IPS DF 6.9 (cell line): ENCODE measurements at regions not wholly inside any gene's neighbourhood (a gene's known extent, or its start where the extent isn't known, plus 50 kb on each side); places are given as distances from the start of the nearest gene placed in this dataset.
"Not testable (repeated sequence)": the region's sequence is repeated elsewhere in the genome, so short reads cannot be mapped to it uniquely, and the experiment has no call there.

ENCODE experiments used
- DNase-seq: peaks from one replicate; pipeline ENCODE4 v3.0.0-alpha.2; 2013; ENCODE audit warnings: low read depth, low spot score
- H3K27ac ChIP-seq: one replicate; pipeline ENCODE4 v1.5.1; 2013; ENCODE audit warnings: low read length, control low read depth
- H3K27me3 ChIP-seq: 2 replicates; pipeline ENCODE4 v1.6.1; 2013; ENCODE audit warnings: mild to moderate bottlenecking, low read length; ENCODE audit not compliant: control insufficient read depth, insufficient read depth
- H3K36me3 ChIP-seq: 2 replicates; pipeline ENCODE4 v1.6.1; 2013; ENCODE audit warnings: low read length; ENCODE audit not compliant: control insufficient read depth, insufficient read depth
- H3K4me1 ChIP-seq: 2 replicates; pipeline ENCODE4 v1.6.1; 2013; ENCODE audit warnings: low read length; ENCODE audit not compliant: control insufficient read depth, insufficient read depth
- H3K4me3 ChIP-seq: 2 replicates; pipeline ENCODE4 v1.5.1; 2013; ENCODE audit warnings: mild to moderate bottlenecking, low read length
- H3K9me3 ChIP-seq: 2 replicates; pipeline ENCODE4 v1.6.1; 2013; ENCODE audit warnings: low read length, inconsistent platforms; ENCODE audit not compliant: control insufficient read depth, insufficient read depth
- WGBS: extraction: QIAGEN DNeasy Blood & Tissue Kit; methylation state at CpG from one replicate; pipeline ENCODE4 v1.1.7; 2013; ENCODE audit warnings: mixed read lengths, missing lambda C conversion rate; ENCODE audit not compliant: insufficient read length, insufficient coverage; 5-methylcytosine and 5-hydroxymethylcytosine counted together

DNA sequence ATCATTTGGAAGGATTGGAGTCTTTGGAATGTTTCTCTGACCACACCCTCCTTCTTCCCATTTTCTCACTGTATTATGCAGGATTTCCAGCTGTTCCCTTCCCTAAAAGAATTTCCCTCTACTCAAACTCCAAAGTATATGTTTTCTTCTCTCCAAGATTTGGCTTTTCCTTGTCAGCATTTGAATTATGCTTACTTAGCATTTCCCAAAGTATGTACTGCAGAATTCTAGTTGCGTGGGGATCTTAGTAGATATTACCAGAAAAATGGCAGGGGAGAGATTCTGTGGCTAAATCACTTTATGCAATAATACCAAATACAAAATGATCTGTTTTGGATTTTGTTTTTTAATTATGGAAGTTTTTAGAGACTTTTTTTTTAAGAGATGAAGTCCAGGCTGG is 142.3 kb downstream of the OR4C45 start:
- Histone ChIP-seq H3K4me1 (no peaks in the 10 kb centered on the region), H3K27me3 (no peaks in the 10 kb centered on the region), H3K9me3 (peaks cover 1% of the 10 kb centered on the region; the same call in 1 of the 2 replicates), H3K36me3 (no peaks in the 10 kb centered on the region), H3K4me3 (no peak overlapping the region), H3K27ac (no peak overlapping the region)
- DNase-seq: no peak
- WGBS: no CpG with 5 or more reads among the region's 1 CpG

DNA sequence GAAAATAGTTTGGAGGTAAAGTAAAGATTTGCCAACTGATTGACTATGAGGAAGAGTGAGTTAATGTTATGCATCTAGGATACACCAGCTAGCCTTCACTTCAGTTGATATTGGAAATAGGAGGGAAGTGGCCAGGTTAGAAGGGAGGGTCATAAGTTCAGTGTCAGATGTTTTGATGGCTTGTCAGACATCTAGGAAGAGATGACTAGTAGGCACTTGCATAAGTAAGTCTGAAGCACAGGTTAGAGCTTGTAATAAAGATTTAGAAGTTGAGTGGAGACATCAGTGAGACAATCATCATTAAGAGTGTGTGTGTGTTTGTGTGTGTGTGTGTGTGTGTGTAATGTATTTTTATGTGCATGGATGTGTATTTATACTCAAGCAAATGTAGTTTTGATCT is 146.1 kb downstream of the OR4C45 start:
- Histone ChIP-seq H3K27me3 (no peaks in the 10 kb centered on the region), H3K9me3 (peaks cover 1% of the 10 kb centered on the region; the same call in 1 of the 2 replicates), H3K36me3 (no peaks in the 10 kb centered on the region), H3K4me3 (no peak overlapping the region), H3K4me1 (no peaks in the 10 kb centered on the region), H3K27ac (no peak overlapping the region)
- DNase-seq: no peak

DNA sequence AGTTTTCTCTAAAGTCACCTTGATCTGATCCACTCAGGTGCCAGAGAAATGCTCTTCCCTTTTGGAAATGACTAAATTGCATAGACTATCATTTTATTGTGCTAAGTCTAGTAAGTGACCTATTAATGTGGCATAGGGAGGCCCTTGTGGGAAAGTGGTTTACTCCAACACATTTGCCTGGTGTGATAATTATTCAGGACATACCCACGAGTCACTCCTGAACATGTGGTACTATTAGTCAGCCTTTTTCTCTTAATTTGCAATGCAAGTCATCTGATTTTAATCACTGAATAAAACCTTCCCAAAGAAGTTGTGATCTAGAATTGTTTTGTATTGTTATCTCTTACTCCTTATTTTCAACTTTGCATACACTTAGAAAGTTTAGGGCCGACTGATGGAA is 148.7 kb downstream of the OR4C45 start:
- no peaks in the 10 kb centered on the region for H3K27me3 ChIP-seq
- H3K27ac ChIP-seq: no peak overlapping the region
- peaks cover 3% of the 10 kb centered on the region; the same call in 1 of the 2 replicates for H3K9me3 ChIP-seq
- no peak overlapping the region for H3K4me3 ChIP-seq
- DNase-seq: no peak
- H3K4me1 ChIP-seq: no peaks in the 10 kb centered on the region
- no CpG with 5 or more reads among the region's 2 CpGs for WGBS
- no peaks in the 10 kb centered on the region for H3K36me3 ChIP-seq

DNA sequence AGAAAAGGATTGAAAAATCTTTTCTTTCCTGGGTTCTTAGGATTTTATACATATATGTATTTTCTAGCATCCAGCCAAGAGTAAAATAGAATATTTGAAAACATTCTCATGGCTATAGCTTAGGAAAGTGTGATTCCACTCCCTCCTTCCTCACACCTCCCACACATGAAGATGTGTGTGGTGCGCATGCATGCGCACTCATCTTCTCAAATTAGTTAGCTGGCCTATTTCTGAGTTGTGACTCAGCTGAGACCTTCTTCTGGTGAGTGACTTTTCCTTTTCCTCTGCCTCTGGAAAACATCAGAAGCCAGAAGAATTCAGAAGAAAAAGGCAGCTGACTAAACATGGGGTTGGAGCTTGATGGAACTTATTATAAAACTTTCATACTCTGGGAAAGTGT is 149.8 kb downstream of the OR4C45 start:
- Histone ChIP-seq H3K27me3 (no peaks in the 10 kb centered on the region), H3K9me3 (peaks cover 6% of the 10 kb centered on the region), H3K4me3 (no peak overlapping the region), H3K4me1 (no peaks in the 10 kb centered on the region), H3K27ac (no peak overlapping the region), H3K36me3 (no peaks in the 10 kb centered on the region)
- DNase-seq: no peak
- WGBS: no CpG with 5 or more reads among the region's 2 CpGs

DNA sequence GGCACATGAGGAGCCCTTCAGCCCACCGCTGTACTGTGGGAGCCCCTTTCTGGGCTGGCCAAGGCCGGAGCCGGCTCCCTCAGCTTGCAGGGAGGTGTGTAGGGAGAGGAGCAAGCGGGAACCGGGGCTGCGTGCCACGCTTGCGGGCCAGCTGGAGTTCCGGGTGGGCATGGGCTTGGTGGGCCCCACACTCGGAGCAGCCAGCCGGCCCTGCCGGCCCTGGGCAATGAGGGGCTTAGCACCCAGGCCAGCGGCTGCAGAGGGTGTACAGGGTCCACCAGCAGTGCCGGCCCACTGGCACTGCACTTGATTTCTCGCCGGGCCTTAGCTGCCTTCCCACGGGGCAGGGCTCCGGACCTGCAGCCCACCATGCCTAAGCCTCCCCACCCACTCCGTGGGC is 150.5 kb downstream of the OR4C45 start:
- not testable (repeated sequence) for H3K36me3 ChIP-seq, H3K9me3 ChIP-seq, H3K4me3 ChIP-seq, H3K27me3 ChIP-seq, H3K27ac ChIP-seq, DNase-seq, H3K4me1 ChIP-seq
- no CpG with 5 or more reads among the region's 19 CpGs for WGBS

DNA sequence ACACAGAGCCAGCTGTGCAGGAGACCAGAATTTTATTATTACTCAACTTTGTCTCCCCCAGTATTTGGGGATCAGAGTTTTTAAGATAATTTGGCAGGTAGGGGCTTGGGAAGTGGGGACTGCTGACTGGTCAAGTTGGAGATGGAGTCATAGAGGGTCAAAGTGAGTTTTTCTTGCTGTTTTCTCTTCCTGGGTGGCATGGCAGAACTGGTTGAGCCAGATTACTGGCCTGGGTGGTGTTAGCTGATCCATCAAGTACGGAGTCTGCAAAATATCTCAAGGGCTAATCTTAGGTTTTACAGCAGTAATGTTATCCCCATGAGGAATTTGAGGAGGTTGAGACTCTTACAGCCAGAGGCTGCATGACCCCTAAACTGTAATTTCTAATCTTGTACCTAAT is 153.5 kb downstream of the OR4C45 start:
- Histone ChIP-seq H3K4me3 (no peak overlapping the region), H3K36me3 (no peaks in the 10 kb centered on the region), H3K27ac (no peak overlapping the region), H3K9me3 (peaks cover 6% of the 10 kb centered on the region), H3K27me3 (no peaks in the 10 kb centered on the region), H3K4me1 (no peaks in the 10 kb centered on the region)
- DNase-seq: no peak
- WGBS: no CpG with 5 or more reads among the region's 1 CpG

DNA sequence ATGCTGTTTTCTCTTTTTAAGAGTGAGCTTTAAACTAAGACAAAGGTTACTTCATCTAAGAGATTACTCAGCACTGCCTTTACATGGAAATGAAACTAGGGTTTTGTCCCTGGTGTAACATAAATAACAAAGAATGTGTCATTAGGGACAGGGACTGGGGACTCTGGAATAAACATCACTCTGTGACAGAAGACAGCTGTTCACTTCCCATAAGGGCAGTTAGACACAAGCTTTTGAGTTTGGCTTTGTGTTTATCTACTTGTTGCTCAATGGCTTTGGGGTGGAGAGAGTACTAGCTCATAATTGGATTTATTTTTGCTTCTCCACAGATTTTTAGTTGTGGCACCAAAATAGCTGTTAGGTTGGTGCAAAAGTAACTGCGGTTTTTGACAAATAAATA is 154.5 kb downstream of the OR4C45 start:
- no peaks in the 10 kb centered on the region for H3K4me1 ChIP-seq
- no CpG with 5 or more reads among the region's 1 CpG for WGBS
- H3K27me3 ChIP-seq: no peaks in the 10 kb centered on the region
- no peak overlapping the region for H3K4me3 ChIP-seq
- H3K27ac ChIP-seq: no peak overlapping the region
- peaks cover 6% of the 10 kb centered on the region for H3K9me3 ChIP-seq
- DNase-seq: no peak
- H3K36me3 ChIP-seq: no peaks in the 10 kb centered on the region

DNA sequence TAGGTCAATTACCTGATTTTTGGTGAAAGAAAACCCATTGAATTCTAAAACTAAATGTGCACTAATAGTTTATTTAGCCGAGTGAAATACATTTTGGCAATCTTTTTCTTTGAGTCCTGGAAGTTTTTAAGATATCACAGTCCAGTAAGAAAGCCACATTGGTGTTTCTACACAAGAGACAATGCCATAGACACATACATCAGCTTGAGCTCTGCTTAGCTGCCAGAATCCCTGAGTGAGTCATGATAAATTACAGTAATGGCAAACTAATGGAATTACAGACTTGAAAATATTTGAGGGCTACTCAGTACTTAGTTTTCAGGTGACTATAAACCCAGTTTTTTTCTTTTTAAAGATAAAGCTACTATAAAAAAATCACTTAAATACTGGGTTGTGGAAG is 155.4 kb downstream of the OR4C45 start:
- Histone ChIP-seq H3K27me3 (no peaks in the 10 kb centered on the region), H3K36me3 (no peaks in the 10 kb centered on the region), H3K27ac (no peak overlapping the region), H3K4me3 (no peak overlapping the region), H3K9me3 (peaks cover 11% of the 10 kb centered on the region), H3K4me1 (no peaks in the 10 kb centered on the region)
- no peak for DNase-seq
- WGBS: no CpG with 5 or more reads among the region's 1 CpG

DNA sequence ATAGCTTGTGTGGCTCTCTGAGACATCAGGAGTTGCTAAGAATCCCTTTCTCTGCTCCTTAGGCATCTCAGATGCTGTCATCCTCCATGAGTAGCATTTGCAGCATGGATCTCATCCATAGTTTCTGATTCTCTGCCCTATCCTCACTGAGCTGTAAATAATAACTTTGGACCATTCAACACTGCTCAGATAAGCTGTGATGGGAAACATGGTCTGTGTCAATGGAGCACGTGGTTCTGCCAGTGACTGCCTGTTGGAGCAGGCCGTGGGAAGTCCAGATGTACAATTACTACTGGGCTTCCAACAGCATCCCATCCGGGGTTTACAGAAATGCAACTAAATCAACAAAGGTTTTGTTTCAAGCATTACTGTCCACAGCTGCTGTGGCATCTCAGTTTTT is 160.1 kb downstream of the OR4C45 start:
- peaks cover 5% of the 10 kb centered on the region; the same call in 1 of the 2 replicates for H3K9me3 ChIP-seq
- no peaks in the 10 kb centered on the region for H3K36me3 ChIP-seq
- H3K27me3 ChIP-seq: no peaks in the 10 kb centered on the region
- no peak for DNase-seq
- no peak overlapping the region for H3K27ac ChIP-seq
- no peak overlapping the region for H3K4me3 ChIP-seq
- WGBS: no CpG with 5 or more reads among the region's 3 CpGs
- no peaks in the 10 kb centered on the region for H3K4me1 ChIP-seq

DNA sequence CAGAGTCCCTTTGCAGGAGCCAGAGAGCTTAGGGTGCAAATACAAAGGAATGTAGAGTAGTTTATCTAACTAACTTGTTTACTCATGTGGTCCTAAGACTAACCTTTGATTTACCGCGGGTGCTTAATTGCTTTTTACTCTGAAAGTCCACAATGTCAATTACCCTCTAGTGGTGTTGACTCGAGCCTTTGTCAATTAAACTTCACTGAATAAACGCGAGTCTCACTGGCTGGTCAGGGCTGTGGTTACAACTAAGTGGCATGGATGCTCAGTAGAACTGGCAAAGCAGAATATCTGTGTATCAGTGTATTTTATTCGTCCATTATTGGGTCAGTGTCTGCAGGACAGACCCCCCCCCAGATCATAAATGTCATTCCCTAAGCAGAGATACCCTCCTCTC is 181.7 kb downstream of the OR4C45 start:
- WGBS: no CpG with 5 or more reads among the region's 6 CpGs
- Histone ChIP-seq H3K9me3 (peaks cover 4% of the 10 kb centered on the region; the same call in 1 of the 2 replicates), H3K4me3 (no peak overlapping the region), H3K27ac (no peak overlapping the region), H3K4me1 (no peaks in the 10 kb centered on the region), H3K27me3 (no peaks in the 10 kb centered on the region), H3K36me3 (no peaks in the 10 kb centered on the region)
- no peak for DNase-seq

DNA sequence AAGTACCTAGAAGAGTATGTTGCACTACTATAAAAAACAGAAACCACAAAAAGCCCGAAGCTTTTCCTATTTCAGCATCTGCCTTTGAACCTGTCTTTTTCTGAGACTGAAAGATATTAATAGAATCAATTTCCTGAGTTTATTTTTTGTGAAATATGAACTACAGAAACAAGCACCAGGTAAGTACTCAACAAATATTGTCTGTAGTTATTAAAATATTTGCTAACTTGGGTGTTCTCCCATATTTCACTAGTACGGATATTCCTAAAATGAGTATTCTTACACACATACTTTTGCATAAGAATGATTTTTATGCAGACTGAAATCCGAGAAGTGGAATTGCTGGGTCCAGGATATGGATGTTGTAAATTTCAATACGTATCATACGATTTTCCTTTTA is 188.0 kb downstream of the OR4C45 start:
- Histone ChIP-seq H3K9me3 (peaks cover 2% of the 10 kb centered on the region; the same call in 1 of the 2 replicates), H3K27ac (no peak overlapping the region), H3K4me3 (no peak overlapping the region), H3K4me1 (no peaks in the 10 kb centered on the region), H3K27me3 (no peaks in the 10 kb centered on the region), H3K36me3 (no peaks in the 10 kb centered on the region)
- no peak for DNase-seq
- no CpG with 5 or more reads among the region's 5 CpGs for WGBS
